Superior temporal gyrus (tissue), 1 donor: ENCODE measurements at regions not wholly inside any gene's neighbourhood (a gene's known extent, or its start where the extent isn't known, plus 50 kb on each side); places are given as distances from the start of the nearest gene placed in this dataset.
"Not testable (repeated sequence)": the region's sequence is repeated elsewhere in the genome, so short reads cannot be mapped to it uniquely, and the experiment has no call there.

Experiments
- DNase-seq: peaks from one replicate; pipeline ENCODE4 v3.0.0-alpha.2; 2016; ENCODE audit errors: extremely low spot score

GRCh38 chr3:87795701-87796100, 263.1 kb downstream of the CGGBP1 start:
- DNase-seq = no peak

- no peak for DNase-seq
These were observed 265.4 kb downstream of the CGGBP1 start for GRCh38 chr3:87793337-87793877.

GRCh38 chr3:87792534-87793336, 266.1 kb downstream of the CGGBP1 start, which contains the start of gene HTR1F:
TSS of gene HTR1F (plus strand) at chr3:87792706.
- no peak for DNase-seq

- DNase-seq = no peak
These were observed 266.6 kb downstream of the CGGBP1 start for GRCh38 chr3:87792198-87792533.

- DNase-seq = no peak
These were observed 267.4 kb downstream of the CGGBP1 start for GRCh38 chr3:87791248-87792027.

GRCh38 chr3:87789049-87789448, 269.8 kb downstream of the CGGBP1 start:
- DNase-seq = not testable (repeated sequence)

- no peak for DNase-seq
These were observed 270.3 kb downstream of the CGGBP1 start for GRCh38 chr3:87788516-87788915.

DNA sequence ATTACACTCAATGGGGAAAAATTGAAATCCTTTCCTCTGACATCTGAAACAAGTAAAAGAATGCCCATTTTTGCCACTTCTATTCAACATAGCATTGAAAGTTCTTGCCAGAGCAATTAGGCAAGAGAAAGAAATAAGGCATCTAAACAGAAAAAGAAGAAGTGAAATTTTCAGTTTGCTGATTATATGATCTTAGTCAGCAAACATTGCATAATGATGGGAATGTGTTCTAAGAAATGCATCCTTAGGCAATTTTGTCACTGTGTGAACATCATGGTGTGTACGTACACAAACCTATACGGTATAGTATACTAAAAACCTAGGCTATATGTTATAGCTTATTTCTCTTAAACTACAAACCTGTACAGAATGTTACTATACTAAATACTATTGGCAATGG, 278.0 kb downstream of the CGGBP1 start:
- no peak for DNase-seq

DNA sequence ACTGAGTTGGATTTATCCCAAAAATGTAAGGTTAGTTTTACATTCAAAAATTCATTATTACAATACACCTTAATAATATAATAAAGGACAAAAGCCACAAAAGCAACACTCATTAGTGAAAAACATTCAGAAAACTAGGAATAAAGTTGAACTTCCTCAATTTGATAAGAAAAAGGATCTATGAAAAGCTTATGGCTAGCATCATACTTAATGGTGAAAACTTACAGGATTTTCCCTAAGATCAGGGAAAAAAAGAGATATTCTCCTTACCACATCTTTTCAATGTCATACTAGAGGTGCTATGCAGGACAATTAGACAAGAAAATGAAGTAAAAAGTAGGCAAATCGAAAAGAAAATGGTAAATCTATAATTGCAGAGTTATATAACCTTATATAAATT, 279.9 kb downstream of the CGGBP1 start:
- DNase-seq = no peak

- DNase-seq = no peak
These were observed 287.2 kb downstream of the CGGBP1 start for GRCh38 chr3:87771337-87772192.

GRCh38 chr3:87766721-87767120, 292.1 kb downstream of the CGGBP1 start:
- DNase-seq = no peak

DNA sequence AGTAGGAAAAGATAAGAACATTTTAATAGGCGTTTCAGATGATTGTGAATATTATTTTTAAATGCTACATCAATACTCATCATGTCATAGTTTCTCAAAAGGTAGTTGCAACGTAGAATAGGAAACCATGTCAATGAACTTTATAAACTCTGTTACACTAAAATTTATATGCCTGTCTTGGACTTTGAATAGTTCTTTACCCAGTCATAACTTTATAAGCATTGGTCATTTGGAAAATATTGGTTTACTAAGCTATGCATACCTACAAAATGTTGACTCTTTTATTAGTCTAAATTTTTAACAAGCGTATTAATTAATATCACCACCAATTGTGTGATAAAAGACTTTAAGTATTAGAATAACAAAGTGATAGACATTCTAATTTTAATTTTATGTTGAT, 293.5 kb downstream of the CGGBP1 start:
- DNase-seq = no peak

DNA sequence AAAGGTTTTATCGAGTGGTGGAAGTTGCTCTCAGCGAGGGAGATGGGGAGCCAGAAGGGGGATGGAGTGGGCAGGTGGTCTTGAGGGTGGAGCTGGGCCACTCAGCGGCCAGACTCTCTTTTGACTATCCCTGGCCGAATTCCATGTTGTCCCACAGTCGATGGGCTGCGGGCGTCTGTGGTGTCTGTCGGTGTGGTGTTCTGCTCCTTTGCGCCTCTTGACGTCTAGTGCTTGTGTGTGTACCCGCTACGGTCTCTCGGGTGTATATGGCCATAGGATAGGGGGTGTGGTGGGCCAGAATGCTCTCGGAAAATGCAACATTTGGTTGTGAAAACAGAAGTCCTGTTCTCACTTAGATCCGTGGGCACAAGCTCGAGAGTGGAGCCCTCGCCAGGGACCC, 297.0 kb downstream of the CGGBP1 start:
- no peak for DNase-seq

DNA sequence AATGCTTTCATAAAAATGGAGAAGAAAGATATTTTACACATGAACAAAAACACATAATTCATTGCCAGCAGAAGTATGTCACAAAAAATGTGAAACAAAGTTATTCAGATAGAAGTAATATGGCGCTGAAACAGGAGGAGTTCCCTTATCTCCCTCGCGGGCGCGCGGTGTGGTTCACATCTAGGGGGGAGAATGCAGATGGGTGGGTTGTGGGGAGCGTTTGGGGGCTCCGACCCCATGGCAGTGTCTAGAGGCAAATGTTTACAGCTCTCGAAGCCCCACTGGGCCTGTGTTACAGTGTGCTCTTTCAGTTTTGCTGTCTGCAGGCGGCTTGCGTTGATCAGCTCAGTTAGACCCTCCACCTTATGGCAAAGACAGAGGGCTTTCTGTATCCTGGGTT, 297.5 kb downstream of the CGGBP1 start:
- no peak for DNase-seq

DNA sequence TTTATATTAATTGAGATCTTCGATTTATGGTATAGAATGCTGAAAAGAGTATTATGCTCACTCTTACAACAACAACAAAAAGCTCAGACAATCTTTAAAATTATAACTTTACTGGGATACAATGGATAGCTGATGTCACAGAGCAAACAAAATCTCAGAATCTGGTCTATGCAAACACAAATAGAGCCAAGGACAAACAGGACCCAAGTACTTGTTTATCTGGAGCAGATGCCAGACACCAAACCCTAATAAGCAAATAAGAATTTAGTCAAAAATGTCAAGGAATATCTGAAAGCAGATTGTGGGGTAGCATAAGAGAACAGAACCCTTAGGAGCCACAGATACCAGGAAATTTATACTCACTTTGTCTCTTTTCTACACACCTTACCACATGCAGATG, 302.2 kb downstream of the CGGBP1 start:
- no peak for DNase-seq

- no peak for DNase-seq
These were observed 303.0 kb downstream of the CGGBP1 start for GRCh38 chr3:87755852-87756251.

GRCh38 chr3:87742250-87742649, 316.6 kb downstream of the CGGBP1 start:
- DNase-seq = no peak

DNA sequence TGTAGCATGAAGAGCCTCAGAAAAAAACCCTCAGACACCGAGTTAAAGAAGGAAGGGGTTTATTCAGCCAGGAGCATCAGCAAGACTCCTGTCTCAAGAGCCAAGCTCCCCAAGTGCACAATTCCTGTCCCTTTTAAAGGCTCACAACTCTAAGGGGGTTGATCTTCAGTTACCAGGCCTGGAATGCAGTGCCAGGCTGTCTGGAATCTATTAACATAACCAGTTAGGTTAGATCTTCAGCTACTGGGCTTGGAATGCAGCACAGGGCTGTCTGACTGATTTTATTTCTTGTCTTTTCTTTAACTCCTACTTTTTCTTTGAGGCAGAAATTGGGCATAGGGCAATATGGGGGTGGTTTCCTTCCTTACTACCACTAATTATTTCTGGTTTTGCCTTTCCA, 317.9 kb downstream of the CGGBP1 start:
- DNase-seq = not testable (repeated sequence)

DNA sequence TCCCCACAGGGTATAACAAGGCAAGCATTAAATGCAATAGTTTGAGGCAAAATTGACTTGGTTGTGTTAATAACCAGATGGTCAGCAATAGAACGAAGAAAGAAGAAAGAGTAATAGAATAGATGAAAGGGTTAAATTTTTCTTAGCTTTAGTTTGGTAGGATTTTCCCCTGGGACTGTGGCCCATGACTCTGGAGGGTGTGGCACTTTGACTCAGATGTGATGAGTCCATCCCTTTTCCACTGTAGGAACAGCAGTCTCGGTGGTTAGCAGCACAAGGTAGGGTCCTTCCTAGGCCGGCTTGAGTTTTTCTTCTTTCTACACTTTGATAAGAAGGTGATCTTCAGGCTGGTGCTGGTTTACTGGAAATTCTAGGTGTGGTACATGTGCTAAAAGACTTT, 321.0 kb downstream of the CGGBP1 start:
- DNase-seq = not testable (repeated sequence)

DNA sequence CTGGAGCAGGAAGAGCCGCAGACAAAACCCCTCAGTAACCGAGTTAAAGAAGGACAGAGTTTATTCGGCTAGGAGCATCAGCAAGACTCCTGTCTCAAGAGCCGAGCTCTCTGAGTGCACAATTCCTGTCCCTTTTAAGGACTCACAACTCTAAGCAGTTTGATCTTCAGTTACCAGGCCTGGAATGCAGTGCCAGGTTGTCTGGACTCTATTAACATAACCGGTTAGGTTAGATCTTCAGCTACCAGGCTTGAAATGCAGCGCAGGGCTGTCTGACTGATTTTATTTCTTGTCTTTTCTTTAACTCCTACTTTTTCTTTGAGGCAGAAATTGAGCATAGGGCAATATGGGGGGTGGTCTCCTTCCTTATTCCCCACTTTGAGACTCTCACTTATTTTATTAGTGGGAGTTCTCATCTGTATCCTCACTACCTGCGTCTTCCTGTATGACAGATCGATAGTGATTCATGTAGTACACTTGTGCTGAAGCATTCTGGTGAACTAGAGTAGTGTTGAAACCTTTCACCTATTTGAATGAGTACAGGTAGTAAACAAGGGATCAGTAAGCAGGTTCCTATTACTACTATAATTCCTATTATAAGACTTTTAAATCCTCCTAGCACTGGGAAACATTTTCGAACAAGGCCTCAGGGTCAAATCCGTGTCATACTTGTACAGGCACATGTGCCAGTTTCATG, 325.0 kb downstream of the CGGBP1 start:
- DNase-seq = no peak

DNA sequence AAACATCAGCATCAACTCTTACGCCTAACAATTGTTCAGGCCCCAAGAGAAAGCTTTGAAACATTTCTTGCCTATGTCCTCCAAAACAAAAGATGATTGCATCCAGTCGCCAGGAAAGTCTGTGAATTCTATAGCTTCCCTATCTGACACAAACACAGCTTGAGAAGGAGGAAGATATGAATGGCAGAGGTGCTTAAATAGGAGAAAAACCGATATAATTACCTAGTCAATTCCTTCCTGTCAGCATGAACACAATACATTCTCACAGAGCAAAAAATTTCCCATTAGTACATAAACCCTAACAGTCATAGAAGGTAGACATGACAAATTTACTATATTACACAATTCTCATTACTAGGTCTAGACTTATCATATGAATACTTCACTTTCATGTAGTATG, 326.5 kb downstream of the CGGBP1 start:
- no peak for DNase-seq
